SH-SY5Y (cell line): ENCODE measurements at regions not wholly inside any gene's neighbourhood (a gene's known extent, or its start where the extent isn't known, plus 50 kb on each side); places are given as distances from the start of the nearest gene placed in this dataset.

Experiments used
- GATA2 ChIP-seq: IDR thresholded peaks from 2 replicates; pipeline ENCODE4 v1.6.1; 2011; ENCODE audit warnings: mild to moderate bottlenecking, low read depth, low read length
- GATA3 ChIP-seq: IDR thresholded peaks from 2 replicates; pipeline ENCODE4 v1.6.1; 2011; ENCODE audit warnings: low read depth, mild to moderate bottlenecking, low read length, moderate library complexity

GRCh38 chr7:33854801-33855350 is 50.5 kb upstream of the BMPER start:
- TF ChIP-seq GATA2 (no peak), GATA3 (no peak)
